ENCODE measurements at regions not wholly inside any gene's neighbourhood (a gene's known extent, or its start where the extent isn't known, plus 50 kb on each side); places are given as distances from the start of the nearest gene placed in this dataset.
A peak's percentile ranks its signal among the peaks of the same experiment; 100 is the strongest.

- peak; percentile 25 for DNase-seq (ENCODE audit: low read depth)
- no peak for TF ChIP-seq CTCF (IDR thresholded peaks at IDR 0.05; ENCODE audit: insufficient read depth, low read depth, low read length, missing control alignments)
- H3K4me3 ChIP-seq (ENCODE audit: low read depth, low read length) = no peak overlapping the region
Observed at GRCh38 chr3:72625602-72626337, 222.5 kb downstream of the SHQ1 start.

GRCh38 chr3:72624656-72625055 lies 223.6 kb downstream of the SHQ1 start:
- DNase-seq (ENCODE audit: low read depth) = no peak
- no peak for TF ChIP-seq CTCF (IDR thresholded peaks at IDR 0.05; ENCODE audit: insufficient read depth, low read depth, low read length, missing control alignments)
- no peak overlapping the region for H3K4me3 ChIP-seq (ENCODE audit: low read depth, low read length)

GRCh38 chr3:72618739-72619138 lies 229.5 kb downstream of the SHQ1 start:
- no peak for TF ChIP-seq CTCF (IDR thresholded peaks at IDR 0.05; ENCODE audit: insufficient read depth, low read depth, low read length, missing control alignments)
- no peak for DNase-seq (ENCODE audit: low read depth)
- H3K4me3 ChIP-seq (ENCODE audit: low read depth, low read length) = no peak overlapping the region

GRCh38 chr3:72617424-72618024 lies 230.7 kb downstream of the SHQ1 start:
- H3K4me3 ChIP-seq (ENCODE audit: low read depth, low read length) = no peak overlapping the region
- DNase-seq (ENCODE audit: low read depth) = no peak
- TF ChIP-seq CTCF (IDR thresholded peaks at IDR 0.05; ENCODE audit: insufficient read depth, low read depth, low read length, missing control alignments) = no peak

GRCh38 chr3:72615776-72616175 lies 232.5 kb downstream of the SHQ1 start:
- TF ChIP-seq CTCF (IDR thresholded peaks at IDR 0.05; ENCODE audit: insufficient read depth, low read depth, low read length, missing control alignments) = no peak
- H3K4me3 ChIP-seq (ENCODE audit: low read depth, low read length) = no peak overlapping the region
- no peak for DNase-seq (ENCODE audit: low read depth)

- no peak for TF ChIP-seq CTCF (IDR thresholded peaks at IDR 0.05; ENCODE audit: insufficient read depth, low read depth, low read length, missing control alignments)
- DNase-seq (ENCODE audit: low read depth) = no peak
- H3K4me3 ChIP-seq (ENCODE audit: low read depth, low read length) = no peak overlapping the region
Observed at GRCh38 chr3:72615182-72615581, 233.1 kb downstream of the SHQ1 start.

Measured in GM12865 (cell line).